ENCODE measurements at regions not wholly inside any gene's neighbourhood (a gene's known extent, or its start where the extent isn't known, plus 50 kb on each side); places are given as distances from the start of the nearest gene placed in this dataset.

DNA sequence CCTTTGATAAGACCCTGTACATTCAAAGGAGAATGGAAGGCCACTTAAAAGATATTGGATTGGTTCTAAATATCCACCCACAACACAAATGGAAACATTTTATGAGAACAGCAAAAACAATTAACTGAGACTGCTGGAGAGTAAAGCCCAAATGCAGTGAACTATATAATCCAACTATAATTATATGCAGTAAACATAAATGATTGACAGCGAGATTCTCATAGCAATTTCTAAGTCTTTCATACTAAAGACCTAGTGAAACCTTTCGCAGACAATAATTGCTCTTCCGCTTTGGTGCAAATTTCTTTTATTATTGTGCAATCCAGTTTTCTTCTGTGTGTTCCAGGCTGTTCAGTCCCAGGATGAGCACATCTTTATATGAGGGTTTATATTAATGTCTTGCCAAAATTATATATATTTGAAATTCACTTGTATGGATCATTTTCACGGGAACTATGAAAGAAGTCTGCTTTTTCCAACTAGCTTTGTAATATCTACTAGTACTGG, 190.9 kb downstream of the ST6GAL2 start:
- TF ChIP-seq, protein P1, sequence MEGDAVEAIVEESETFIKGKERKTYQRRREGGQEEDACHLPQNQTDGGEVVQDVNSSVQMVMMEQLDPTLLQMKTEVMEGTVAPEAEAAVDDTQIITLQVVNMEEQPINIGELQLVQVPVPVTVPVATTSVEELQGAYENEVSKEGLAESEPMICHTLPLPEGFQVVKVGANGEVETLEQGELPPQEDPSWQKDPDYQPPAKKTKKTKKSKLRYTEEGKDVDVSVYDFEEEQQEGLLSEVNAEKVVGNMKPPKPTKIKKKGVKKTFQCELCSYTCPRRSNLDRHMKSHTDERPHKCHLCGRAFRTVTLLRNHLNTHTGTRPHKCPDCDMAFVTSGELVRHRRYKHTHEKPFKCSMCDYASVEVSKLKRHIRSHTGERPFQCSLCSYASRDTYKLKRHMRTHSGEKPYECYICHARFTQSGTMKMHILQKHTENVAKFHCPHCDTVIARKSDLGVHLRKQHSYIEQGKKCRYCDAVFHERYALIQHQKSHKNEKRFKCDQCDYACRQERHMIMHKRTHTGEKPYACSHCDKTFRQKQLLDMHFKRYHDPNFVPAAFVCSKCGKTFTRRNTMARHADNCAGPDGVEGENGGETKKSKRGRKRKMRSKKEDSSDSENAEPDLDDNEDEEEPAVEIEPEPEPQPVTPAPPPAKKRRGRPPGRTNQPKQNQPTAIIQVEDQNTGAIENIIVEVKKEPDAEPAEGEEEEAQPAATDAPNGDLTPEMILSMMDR (IDR thresholded peaks at IDR 0.05): no peak
- no peak for TF ChIP-seq POLR2A (IDR thresholded peaks at IDR 0.05)

Data from lower leg skin (tissue), 3 donors.